ENCODE measurements at regions not wholly inside any gene's neighbourhood (a gene's known extent, or its start where the extent isn't known, plus 50 kb on each side); places are given as distances from the start of the nearest gene placed in this dataset.

DNA sequence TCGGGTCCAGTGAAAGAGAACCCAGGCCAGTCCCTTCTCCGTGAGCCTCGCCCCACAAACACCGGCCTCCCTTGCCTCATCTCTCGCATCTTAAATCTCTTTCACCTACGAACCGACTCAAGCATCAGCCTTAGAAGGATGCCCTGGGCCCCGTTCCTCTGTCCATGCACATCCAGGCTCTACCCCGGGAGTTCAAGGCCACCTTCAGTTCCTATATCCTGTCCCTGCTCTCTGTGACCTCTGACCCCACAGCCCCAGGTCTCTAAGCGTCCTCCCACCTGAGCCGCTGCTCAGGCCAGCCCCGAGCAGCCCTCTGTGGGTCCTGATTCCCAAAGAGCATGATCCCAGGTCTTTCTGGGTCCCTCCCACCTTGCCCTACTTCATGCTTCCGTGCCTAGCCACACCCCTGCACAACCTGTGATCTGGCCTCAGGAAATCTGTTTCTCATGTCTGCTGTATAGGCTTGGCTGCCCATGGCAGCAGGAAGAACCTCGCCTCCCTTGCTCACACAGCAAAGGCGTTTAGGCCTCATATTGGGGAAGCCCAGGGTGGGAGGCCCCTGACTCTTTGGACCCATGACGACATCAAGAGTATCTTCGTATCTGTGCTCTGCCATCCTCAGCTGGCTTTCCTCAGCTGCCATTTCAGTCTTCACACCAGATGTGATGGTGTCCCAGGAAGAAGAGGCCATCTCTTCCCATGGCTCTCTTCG lies 77.5 kb upstream of the SEPTIN5 start:
- Mint-ChIP-seq H3K27me3 (peaks cover 17% of the 10 kb centered on the region), H3K36me3 (ENCODE audit: insufficient read depth) (no peaks in the 10 kb centered on the region), H3K9me3 (ENCODE audit: low read depth) (no peaks in the 10 kb centered on the region), H3K27ac (no peak overlapping the region), H3K4me3 (ENCODE audit: low read depth) (no peak overlapping the region), H3K4me1 (ENCODE audit: low read depth) (no peaks in the 10 kb centered on the region)
- no peak for DNase-seq (ENCODE audit: low spot score, unreplicated experiment)
- TF ChIP-seq, protein P1, sequence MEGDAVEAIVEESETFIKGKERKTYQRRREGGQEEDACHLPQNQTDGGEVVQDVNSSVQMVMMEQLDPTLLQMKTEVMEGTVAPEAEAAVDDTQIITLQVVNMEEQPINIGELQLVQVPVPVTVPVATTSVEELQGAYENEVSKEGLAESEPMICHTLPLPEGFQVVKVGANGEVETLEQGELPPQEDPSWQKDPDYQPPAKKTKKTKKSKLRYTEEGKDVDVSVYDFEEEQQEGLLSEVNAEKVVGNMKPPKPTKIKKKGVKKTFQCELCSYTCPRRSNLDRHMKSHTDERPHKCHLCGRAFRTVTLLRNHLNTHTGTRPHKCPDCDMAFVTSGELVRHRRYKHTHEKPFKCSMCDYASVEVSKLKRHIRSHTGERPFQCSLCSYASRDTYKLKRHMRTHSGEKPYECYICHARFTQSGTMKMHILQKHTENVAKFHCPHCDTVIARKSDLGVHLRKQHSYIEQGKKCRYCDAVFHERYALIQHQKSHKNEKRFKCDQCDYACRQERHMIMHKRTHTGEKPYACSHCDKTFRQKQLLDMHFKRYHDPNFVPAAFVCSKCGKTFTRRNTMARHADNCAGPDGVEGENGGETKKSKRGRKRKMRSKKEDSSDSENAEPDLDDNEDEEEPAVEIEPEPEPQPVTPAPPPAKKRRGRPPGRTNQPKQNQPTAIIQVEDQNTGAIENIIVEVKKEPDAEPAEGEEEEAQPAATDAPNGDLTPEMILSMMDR (IDR thresholded peaks at IDR 0.05; ENCODE audit: unreplicated experiment): no peak

GRCh38 chr22:19637408-19638281 lies 76.7 kb upstream of the SEPTIN5 start:
- TF ChIP-seq, protein P1 (IDR thresholded peaks at IDR 0.05; ENCODE audit: unreplicated experiment): no peak
- Mint-ChIP-seq H3K27me3 (peaks cover 14% of the 10 kb centered on the region), H3K27ac (no peak overlapping the region), H3K4me3 (ENCODE audit: low read depth) (no peak overlapping the region), H3K9me3 (ENCODE audit: low read depth) (no peaks in the 10 kb centered on the region), H3K36me3 (ENCODE audit: insufficient read depth) (no peaks in the 10 kb centered on the region), H3K4me1 (ENCODE audit: low read depth) (no peaks in the 10 kb centered on the region)
- no peak for DNase-seq (ENCODE audit: low spot score, unreplicated experiment)

GRCh38 chr22:19638282-19639015 lies 75.9 kb upstream of the SEPTIN5 start:
- DNase-seq (ENCODE audit: low spot score, unreplicated experiment): no peak
- H3K9me3 Mint-ChIP-seq (ENCODE audit: low read depth): no peaks in the 10 kb centered on the region
- peaks cover 15% of the 10 kb centered on the region for H3K27me3 Mint-ChIP-seq
- no peak overlapping the region for H3K4me3 Mint-ChIP-seq (ENCODE audit: low read depth)
- TF ChIP-seq, protein P1 (IDR thresholded peaks at IDR 0.05; ENCODE audit: unreplicated experiment): no peak
- H3K36me3 Mint-ChIP-seq (ENCODE audit: insufficient read depth): no peaks in the 10 kb centered on the region
- H3K4me1 Mint-ChIP-seq (ENCODE audit: low read depth): no peaks in the 10 kb centered on the region
- no peak overlapping the region for H3K27ac Mint-ChIP-seq

DNA sequence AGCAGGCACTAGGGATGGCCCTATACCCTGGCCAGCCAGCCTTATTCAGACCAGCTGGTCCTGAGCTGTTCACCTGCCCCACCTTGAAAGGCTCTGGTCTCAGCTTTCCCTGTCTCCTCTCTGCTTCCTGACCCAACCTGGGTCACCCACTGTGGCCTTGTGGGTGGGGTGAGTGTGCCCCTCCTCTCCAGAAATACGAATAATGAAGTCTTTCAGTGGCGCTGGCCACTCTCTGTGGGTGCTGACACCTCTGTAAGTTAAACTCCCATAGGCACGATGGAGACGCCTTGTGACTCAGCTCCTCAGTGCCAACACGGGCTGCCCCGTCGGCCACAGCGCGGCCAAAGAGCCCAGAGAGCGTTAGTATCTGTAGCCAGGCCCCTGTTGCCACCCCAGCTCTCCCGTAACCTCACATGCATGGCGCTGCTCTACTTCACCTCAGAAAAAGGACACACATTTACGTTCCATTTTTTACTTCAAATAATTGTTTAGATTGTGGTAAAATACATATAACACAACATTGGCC lies 74.6 kb upstream of the SEPTIN5 start:
- Mint-ChIP-seq H3K27ac (no peak overlapping the region), H3K4me1 (ENCODE audit: low read depth) (no peaks in the 10 kb centered on the region), H3K4me3 (ENCODE audit: low read depth) (no peak overlapping the region), H3K27me3 (peaks cover 18% of the 10 kb centered on the region), H3K9me3 (ENCODE audit: low read depth) (no peaks in the 10 kb centered on the region), H3K36me3 (ENCODE audit: insufficient read depth) (no peaks in the 10 kb centered on the region)
- DNase-seq (ENCODE audit: low spot score, unreplicated experiment): no peak
- TF ChIP-seq, protein P1 (IDR thresholded peaks at IDR 0.05; ENCODE audit: unreplicated experiment): no peak

DNA sequence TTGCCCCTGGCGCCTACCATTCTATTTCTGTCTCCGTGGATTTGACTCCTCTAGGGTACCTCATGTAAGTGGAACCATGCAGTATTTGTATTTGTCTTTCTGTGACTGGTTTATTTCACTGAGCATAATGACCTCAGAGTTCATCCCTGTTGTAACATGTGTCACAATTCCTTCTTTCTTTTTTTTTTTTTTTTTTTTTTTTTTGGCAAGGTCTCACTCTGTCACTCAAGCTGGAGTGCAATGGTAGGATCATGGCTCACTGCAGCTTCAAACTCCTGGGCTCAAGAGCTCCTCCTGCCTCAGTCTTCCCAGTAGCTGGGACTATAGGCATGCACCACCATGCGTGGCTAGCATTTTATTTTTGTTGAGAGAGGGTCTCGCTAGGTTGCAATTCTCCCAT lies 74.0 kb upstream of the SEPTIN5 start:
- no peaks in the 10 kb centered on the region for H3K36me3 Mint-ChIP-seq (ENCODE audit: insufficient read depth)
- TF ChIP-seq, protein P1 (IDR thresholded peaks at IDR 0.05; ENCODE audit: unreplicated experiment): no peak
- H3K4me1 Mint-ChIP-seq (ENCODE audit: low read depth): no peaks in the 10 kb centered on the region
- H3K9me3 Mint-ChIP-seq (ENCODE audit: low read depth): no peaks in the 10 kb centered on the region
- DNase-seq (ENCODE audit: low spot score, unreplicated experiment): no peak
- no peak overlapping the region for H3K4me3 Mint-ChIP-seq (ENCODE audit: low read depth)
- H3K27ac Mint-ChIP-seq: no peak overlapping the region
- H3K27me3 Mint-ChIP-seq: peaks cover 22% of the 10 kb centered on the region
